MCF 10A (cell line): ENCODE measurements at regions not wholly inside any gene's neighbourhood (a gene's known extent, or its start where the extent isn't known, plus 50 kb on each side); places are given as distances from the start of the nearest gene placed in this dataset.

Experiments
- BruUV-seq: library from RNA; stranded (reverse); fragments of 400-500 nt; replicated peaks from 2 replicates; lab custom pipeline; 2021; lab: Mats Ljungman, UMichigan
- CTCF ChIA-PET: fragments of 300-600 bp; sonication (Branson Sonifier 250); formaldehyde crosslinking; extraction: SDS; loops from one replicate; lab custom pipeline; 2021; ENCODE audit warnings: antibody characterized with exemption, inconsistent platforms; lab: Yijun Ruan, JAX
- POLR2A ChIA-PET: fragments of 300-600, 350-650 bp; sonication (Branson Sonifier 250); formaldehyde crosslinking; extraction: SDS; loops from one replicate; lab custom pipeline; 2020; ENCODE audit warnings: antibody characterized with exemption, inconsistent platforms; lab: Yijun Ruan, JAX
- DNase-seq: peaks from one replicate; pipeline ENCODE4 v3.0.0-alpha.2; 2018; ENCODE audit not compliant: unreplicated experiment
- H3K27ac Mint-ChIP-seq: one replicate; pipeline ENCODE4 v1.8.0; 2022; ENCODE audit warnings: mild to moderate bottlenecking, low read depth, mixed read lengths; ENCODE audit not compliant: unreplicated experiment
- H3K27me3 Mint-ChIP-seq: one replicate; pipeline ENCODE4 v1.8.0; 2022; ENCODE audit warnings: mixed read lengths; ENCODE audit not compliant: insufficient read depth, unreplicated experiment
- H3K36me3 Mint-ChIP-seq: one replicate; pipeline ENCODE4 v1.8.0; 2022; ENCODE audit warnings: mild to moderate bottlenecking, moderate library complexity, mixed read lengths; ENCODE audit not compliant: insufficient read depth, unreplicated experiment
- H3K4me1 Mint-ChIP-seq: one replicate; pipeline ENCODE4 v1.8.0; 2022; ENCODE audit warnings: mixed read lengths; ENCODE audit not compliant: insufficient read depth, unreplicated experiment
- H3K4me3 Mint-ChIP-seq: one replicate; pipeline ENCODE4 v1.8.0; 2022; ENCODE audit warnings: mild to moderate bottlenecking, moderate library complexity, mixed read lengths; ENCODE audit not compliant: unreplicated experiment
- H3K9me3 Mint-ChIP-seq: one replicate; pipeline ENCODE4 v1.8.0; 2022; ENCODE audit warnings: mixed read lengths; ENCODE audit not compliant: unreplicated experiment
- CTCF ChIP-seq: fragments of 200-600 bp; IDR thresholded peaks from one replicate; pipeline ENCODE4 v1.8.0; 2022; ENCODE audit warnings: antibody characterized with exemption, mild to moderate bottlenecking; ENCODE audit not compliant: unreplicated experiment
- intact Hi-C: fragments of 100-400 bp; cut with micrococcal nuclease; formaldehyde crosslinking; loops from 2 replicates; pipeline ENCODE4 v1.14.1; 2022

- DNase-seq = no peak
- Mint-ChIP-seq H3K4me3 (no peak overlapping the region), H3K36me3 (no peaks in the 10 kb centered on the region), H3K9me3 (no peaks in the 10 kb centered on the region), H3K4me1 (no peaks in the 10 kb centered on the region), H3K27ac (no peak overlapping the region), H3K27me3 (no peaks in the 10 kb centered on the region)
- no peak for TF ChIP-seq CTCF
- BruUV-seq = no TSS peak
- intact Hi-C loops = no loop called here
- ChIA-PET POLR2A (no interaction called here), CTCF (interaction anchor here (0.6 to 1.2 kb wide), 4 partner anchors 8 to 186 kb away, joined by 3 to 4 read pairs (median 4); no protein-coding TSS in a partner anchor)
Observed at GRCh38 chr3:118808723-118809122, 225.9 kb downstream of the IGSF11 start.

DNA sequence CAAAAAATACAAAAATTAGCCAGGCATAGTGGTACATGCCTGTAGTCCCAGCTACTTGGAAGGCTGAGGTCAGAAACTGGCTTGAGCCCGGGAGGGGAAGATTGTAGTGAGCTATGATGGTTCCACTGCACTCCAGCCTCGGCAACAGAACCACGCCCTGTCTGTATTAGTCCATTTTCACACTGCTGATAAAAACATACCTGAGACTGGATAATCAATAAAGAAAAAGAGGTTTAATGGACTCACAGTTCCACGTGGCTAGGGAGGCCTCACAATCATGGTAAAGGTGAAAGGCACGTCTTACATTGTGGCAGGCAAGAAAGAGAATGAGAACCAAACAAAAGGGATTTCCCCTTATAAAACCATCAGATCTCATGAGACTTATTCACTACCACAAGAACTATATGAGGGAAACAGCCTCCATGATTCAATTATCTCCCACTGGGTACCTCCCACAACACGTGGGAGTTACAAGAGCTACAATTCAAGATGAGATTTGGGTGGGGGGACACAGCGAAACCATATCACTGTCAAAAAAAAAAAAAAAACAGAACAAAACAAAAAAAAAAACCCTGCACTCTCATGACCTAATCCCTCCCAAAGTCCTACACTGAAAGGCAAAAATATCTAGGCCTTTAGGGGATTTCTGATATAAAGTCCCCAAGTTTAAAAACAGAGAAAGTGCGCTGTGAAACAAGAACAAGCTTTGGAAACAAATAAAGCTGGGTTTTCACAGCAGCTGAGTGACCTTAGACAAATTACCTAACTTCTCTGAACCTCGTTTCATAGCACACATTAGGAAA is 224.7 kb downstream of the IGSF11 start:
- intact Hi-C loops = loop anchor here (10.0 kb wide), 3 partner anchors 275 to 1755 kb away; no protein-coding TSS in a partner anchor
- POLR2A ChIA-PET = no interaction called here
- no TSS peak for BruUV-seq

DNA sequence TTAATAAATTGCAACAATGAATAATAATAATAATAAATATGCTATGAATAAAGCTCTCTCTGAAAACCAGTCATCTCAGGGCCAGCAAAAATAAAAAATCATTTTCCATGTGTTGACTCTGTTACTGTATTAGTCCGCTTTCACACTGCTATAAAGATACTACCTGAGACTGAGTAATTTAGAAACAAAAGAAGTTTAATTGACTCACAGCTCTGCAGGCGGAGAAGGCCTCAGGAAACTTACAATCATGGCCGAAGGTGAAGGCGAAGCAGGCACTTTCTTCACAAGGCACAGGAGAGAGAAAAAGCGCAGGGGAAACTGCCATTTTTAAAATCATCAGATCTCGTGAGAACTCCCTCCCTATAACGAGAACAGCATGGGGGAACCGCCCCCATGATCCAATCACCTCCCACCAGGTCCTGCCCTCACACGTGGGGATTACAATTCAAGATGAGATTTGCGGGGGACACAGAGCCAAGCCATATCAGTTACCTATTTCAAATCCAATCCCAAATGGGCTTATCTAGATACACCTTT is 224.1 kb downstream of the IGSF11 start:
- BruUV-seq = no TSS peak
- Mint-ChIP-seq H3K27me3 (no peaks in the 10 kb centered on the region), H3K4me1 (no peaks in the 10 kb centered on the region), H3K27ac (no peak overlapping the region), H3K36me3 (no peaks in the 10 kb centered on the region), H3K4me3 (no peak overlapping the region), H3K9me3 (no peaks in the 10 kb centered on the region)
- CTCF ChIA-PET = interaction anchor here (0.8 kb wide), 1 partner anchor 73 kb away, joined by 3 read pairs; no protein-coding TSS in a partner anchor
- TF ChIP-seq CTCF = no peak
- POLR2A ChIA-PET = no interaction called here
- DNase-seq = no peak
- intact Hi-C loops = loop anchor here (10.0 kb wide), 3 partner anchors 276 to 1756 kb away; no protein-coding TSS in a partner anchor

More for the DNA sequence above, 224.7 kb downstream of the IGSF11 start:
- Mint-ChIP-seq H3K4me1 (no peaks in the 10 kb centered on the region), H3K27me3 (no peaks in the 10 kb centered on the region), H3K36me3 (no peaks in the 10 kb centered on the region), H3K4me3 (no peak overlapping the region), H3K27ac (no peak overlapping the region), H3K9me3 (no peaks in the 10 kb centered on the region)
- TF ChIP-seq CTCF = no peak
- CTCF ChIA-PET = interaction anchor here (0.6 to 0.8 kb wide), 2 partner anchors 73 to 461 kb away, joined by 3 read pairs; no protein-coding TSS in a partner anchor
- no peak for DNase-seq

GRCh38 chr3:118811236-118811732 is 223.4 kb downstream of the IGSF11 start:
- no TSS peak for BruUV-seq
- Mint-ChIP-seq H3K9me3 (no peaks in the 10 kb centered on the region), H3K36me3 (no peaks in the 10 kb centered on the region), H3K27ac (no peak overlapping the region), H3K4me3 (no peak overlapping the region), H3K4me1 (no peaks in the 10 kb centered on the region), H3K27me3 (no peaks in the 10 kb centered on the region)
- ChIA-PET POLR2A (no interaction called here), CTCF (no interaction called here)
- intact Hi-C loops = loop anchor here (10.0 kb wide), 3 partner anchors 276 to 1756 kb away; no protein-coding TSS in a partner anchor
- no peak for TF ChIP-seq CTCF
- DNase-seq = no peak
